ENCODE measurements at regions not wholly inside any gene's neighbourhood (a gene's known extent, or its start where the extent isn't known, plus 50 kb on each side); places are given as distances from the start of the nearest gene placed in this dataset. TPM values are rescaled to one million over a fixed set of nuclear protein-coding genes. Genes with fewer than 3 reads are reported as not detected.

Small RNAs in the stretch of these regions (small RNA-seq; reads per million reads assigned to genes)
- not detected for gene RNA5SP236

All from skeletal muscle satellite cell (primary cell).